ENCODE measurements at regions not wholly inside any gene's neighbourhood (a gene's known extent, or its start where the extent isn't known, plus 50 kb on each side); places are given as distances from the start of the nearest gene placed in this dataset.

- TF ChIP-seq, protein P1, sequence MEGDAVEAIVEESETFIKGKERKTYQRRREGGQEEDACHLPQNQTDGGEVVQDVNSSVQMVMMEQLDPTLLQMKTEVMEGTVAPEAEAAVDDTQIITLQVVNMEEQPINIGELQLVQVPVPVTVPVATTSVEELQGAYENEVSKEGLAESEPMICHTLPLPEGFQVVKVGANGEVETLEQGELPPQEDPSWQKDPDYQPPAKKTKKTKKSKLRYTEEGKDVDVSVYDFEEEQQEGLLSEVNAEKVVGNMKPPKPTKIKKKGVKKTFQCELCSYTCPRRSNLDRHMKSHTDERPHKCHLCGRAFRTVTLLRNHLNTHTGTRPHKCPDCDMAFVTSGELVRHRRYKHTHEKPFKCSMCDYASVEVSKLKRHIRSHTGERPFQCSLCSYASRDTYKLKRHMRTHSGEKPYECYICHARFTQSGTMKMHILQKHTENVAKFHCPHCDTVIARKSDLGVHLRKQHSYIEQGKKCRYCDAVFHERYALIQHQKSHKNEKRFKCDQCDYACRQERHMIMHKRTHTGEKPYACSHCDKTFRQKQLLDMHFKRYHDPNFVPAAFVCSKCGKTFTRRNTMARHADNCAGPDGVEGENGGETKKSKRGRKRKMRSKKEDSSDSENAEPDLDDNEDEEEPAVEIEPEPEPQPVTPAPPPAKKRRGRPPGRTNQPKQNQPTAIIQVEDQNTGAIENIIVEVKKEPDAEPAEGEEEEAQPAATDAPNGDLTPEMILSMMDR (IDR thresholded peaks at IDR 0.05) = no peak
- TF ChIP-seq POLR2A (IDR thresholded peaks at IDR 0.05) (no peak), EP300 (IDR thresholded peaks at IDR 0.05) (no peak)
- Histone ChIP-seq H3K27me3 (no peaks in the 10 kb centered on the region), H3K27ac (peak overlapping the region in 1 of 4 donors; percentile 12), H3K9me3 (peaks cover 0 to 14% (median 0%) of the 10 kb centered on the region in 4 donors), H3K4me3 (peak overlapping the region in 1 of 4 donors; percentile 9), H3K36me3 (no peaks in the 10 kb centered on the region), H3K4me1 (peaks cover 0 to 9% (median 4%) of the 10 kb centered on the region in 4 donors)
- DNase-seq (ENCODE audit: low spot score in 2 of 2) = no peak
- 60 to 62% methylated on average over 11 to 15 of the region's 15 CpGs for whole genome bisulfite sequencing, 2 donors
Measured at GRCh38 chr9:129236441-129237145, 58.5 kb upstream of the IER5L start.

DNA sequence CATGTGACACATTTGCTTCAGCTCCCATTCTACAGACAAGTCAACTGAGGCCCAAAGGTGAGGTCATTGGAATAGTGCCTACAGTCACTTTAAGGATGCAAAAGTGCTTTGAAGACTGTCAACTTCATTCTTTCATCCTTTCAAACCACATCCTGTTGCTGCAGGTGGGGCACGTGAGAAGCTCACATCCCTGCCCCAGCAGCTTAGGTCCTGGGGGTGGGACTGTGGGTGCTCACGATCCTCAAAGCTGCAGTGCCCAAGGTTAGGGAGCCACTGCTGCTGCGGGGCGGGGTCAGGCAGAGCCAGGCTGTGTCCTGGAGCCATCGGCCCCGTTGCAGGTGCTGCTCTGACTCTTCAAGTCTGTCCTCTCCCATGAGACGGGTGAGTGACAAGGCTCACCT is 57.9 kb upstream of the IER5L start:
- Histone ChIP-seq H3K27ac (no peak overlapping the region), H3K36me3 (no peaks in the 10 kb centered on the region), H3K27me3 (no peaks in the 10 kb centered on the region), H3K4me3 (peak overlapping the region in 1 of 4 donors; percentile 9), H3K9me3 (peaks cover 0 to 14% (median 0%) of the 10 kb centered on the region in 4 donors), H3K4me1 (peaks cover 0 to 9% (median 4%) of the 10 kb centered on the region in 4 donors)
- TF ChIP-seq, protein P1 (IDR thresholded peaks at IDR 0.05) = no peak
- TF ChIP-seq POLR2A (IDR thresholded peaks at IDR 0.05) = no peak
- TF ChIP-seq EP300 (IDR thresholded peaks at IDR 0.05) = no peak
- WGBS, 2 donors = 69 to 70% methylated on average over 7 of the region's 7 CpGs
- DNase-seq (ENCODE audit: low spot score in 2 of 2) = no peak

GRCh38 chr9:129235041-129235930 is 57.2 kb upstream of the IER5L start:
- Histone ChIP-seq H3K27ac (no peak overlapping the region), H3K36me3 (no peaks in the 10 kb centered on the region), H3K4me1 (peaks cover 0 to 9% (median 4%) of the 10 kb centered on the region in 4 donors), H3K9me3 (peaks cover 0 to 14% (median 0%) of the 10 kb centered on the region in 4 donors), H3K27me3 (no peaks in the 10 kb centered on the region), H3K4me3 (no peak overlapping the region)
- WGBS, 2 donors = 89 to 90% methylated on average over 16 to 18 of the region's 18 CpGs
- TF ChIP-seq, protein P1 (IDR thresholded peaks at IDR 0.05) = no peak
- TF ChIP-seq POLR2A (IDR thresholded peaks at IDR 0.05) (no peak), EP300 (IDR thresholded peaks at IDR 0.05) (no peak)
- no peak for DNase-seq (ENCODE audit: low spot score in 2 of 2)

- WGBS, 2 donors = 73 to 77% methylated on average over 3 to 4 of the region's 4 CpGs
Measured at GRCh38 chr9:129234491-129234890, 56.4 kb upstream of the IER5L start.

More at GRCh38 chr9:129234491-129234890, 56.4 kb upstream of the IER5L start:
- Histone ChIP-seq H3K27ac (no peak overlapping the region), H3K9me3 (peaks cover 0 to 14% (median 0%) of the 10 kb centered on the region in 4 donors), H3K4me1 (peaks cover 0 to 9% (median 4%) of the 10 kb centered on the region in 4 donors), H3K27me3 (no peaks in the 10 kb centered on the region), H3K4me3 (no peak overlapping the region), H3K36me3 (no peaks in the 10 kb centered on the region)
- no peak for DNase-seq (ENCODE audit: low spot score in 2 of 2)
- TF ChIP-seq EP300 (IDR thresholded peaks at IDR 0.05) (no peak), POLR2A (IDR thresholded peaks at IDR 0.05) (no peak)
- TF ChIP-seq, protein P1 (IDR thresholded peaks at IDR 0.05) = no peak
